Right hindlimb (tissue), 1 donor: ENCODE measurements at regions not wholly inside any gene's neighbourhood (a gene's known extent, or its start where the extent isn't known, plus 50 kb on each side); places are given as distances from the start of the nearest gene placed in this dataset.
"Not testable (repeated sequence)": the region's sequence is repeated elsewhere in the genome, so short reads cannot be mapped to it uniquely, and the experiment has no call there.

Source experiments
- DNase-seq: peaks from one replicate; pipeline ENCODE4 v3.0.0-alpha.2; 2018

DNA sequence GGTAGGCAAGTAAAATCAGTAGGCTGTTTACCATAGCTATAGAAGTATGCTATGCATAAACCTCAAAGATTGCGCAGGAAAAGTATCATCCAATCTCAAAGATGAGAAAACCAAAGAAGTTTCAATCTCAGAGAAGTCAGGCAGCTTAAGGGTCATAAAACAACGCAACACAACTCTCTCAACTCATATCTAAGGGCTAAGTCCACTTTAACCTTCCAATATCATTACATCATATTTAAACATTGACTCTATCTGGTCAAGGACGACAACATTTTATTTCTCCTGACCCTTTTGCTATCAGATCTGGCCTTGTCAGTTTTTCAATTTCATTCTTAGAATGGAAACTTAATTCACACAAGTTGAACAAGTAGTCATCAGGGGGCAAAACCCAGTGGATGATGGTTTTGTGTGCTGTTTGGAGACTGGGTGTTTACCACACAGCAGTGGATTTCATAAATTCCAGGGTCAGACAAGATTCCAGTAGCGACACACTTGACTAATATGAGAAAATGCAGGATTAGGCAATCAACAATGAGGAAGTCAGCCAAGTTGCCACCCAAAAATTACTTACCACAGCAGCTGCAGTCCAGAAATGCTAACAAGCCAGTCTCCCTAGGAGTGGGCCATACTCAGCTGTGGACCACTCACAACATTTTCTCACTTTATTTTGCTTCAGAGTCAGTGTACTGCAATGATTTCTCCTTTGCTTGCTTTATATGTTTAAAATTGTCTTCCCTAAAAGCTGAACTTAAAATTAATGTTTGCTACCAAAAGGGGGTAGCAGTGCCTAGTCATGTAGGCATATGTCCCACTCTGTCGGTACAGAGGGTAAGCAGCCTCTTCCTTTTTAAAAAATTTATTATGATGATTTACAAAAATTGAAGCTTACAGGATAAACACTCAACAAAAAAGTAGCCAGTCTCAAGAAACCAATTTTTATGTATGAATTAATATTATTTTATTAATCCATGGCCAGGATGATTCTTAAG is 131.9 kb upstream of the NBPF9 start:
- not testable (repeated sequence) for DNase-seq

DNA sequence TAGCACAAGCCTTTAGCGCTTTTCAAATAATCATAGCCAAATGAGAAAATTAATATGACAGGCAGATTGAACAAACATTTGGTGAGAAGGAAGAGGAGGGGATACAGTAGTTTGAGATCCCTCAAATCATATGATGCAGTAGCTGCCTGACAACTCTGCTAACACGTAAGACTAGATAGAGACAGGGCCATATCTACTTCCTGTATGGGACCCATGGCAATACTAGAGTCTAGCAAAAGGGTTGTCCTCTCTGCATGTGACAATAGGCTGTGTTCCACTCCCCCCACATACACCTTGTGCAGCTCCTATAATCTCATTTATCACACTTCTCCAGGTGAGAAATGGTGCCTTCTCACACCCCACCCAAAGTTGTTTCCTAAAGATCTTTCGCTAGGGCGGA is 134.2 kb upstream of the NBPF9 start:
- not testable (repeated sequence) for DNase-seq

DNA sequence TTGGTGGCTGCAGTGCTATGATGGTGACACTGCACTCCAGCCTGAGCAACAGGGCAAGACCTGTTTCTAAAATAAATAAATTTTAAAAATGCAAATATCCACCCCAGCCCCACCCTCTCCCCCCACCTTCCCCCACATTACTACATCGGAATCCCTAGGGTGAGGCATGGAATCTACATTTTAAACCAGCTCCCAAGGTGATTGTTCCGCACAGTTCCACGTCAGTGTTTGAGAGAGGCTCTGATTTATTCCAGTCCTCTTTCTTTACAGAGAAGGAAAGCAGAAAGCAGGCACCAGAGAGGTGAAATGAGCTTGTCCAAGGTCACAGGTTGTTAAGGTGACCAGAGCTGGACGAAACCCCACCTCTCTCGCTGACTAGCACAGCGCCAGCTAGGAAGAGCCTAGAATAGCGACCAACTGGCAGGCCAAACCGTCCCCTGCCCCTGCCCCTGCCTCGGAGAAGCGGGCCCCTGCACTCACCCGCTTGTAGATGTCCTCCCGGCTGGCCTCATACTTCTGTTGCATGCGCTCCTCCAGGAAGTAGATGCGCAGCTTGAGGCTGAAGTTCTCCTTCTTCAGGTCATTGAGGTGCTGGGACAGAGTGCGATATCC is 136.7 kb upstream of the NBPF9 start:
- not testable (repeated sequence) for DNase-seq

DNA sequence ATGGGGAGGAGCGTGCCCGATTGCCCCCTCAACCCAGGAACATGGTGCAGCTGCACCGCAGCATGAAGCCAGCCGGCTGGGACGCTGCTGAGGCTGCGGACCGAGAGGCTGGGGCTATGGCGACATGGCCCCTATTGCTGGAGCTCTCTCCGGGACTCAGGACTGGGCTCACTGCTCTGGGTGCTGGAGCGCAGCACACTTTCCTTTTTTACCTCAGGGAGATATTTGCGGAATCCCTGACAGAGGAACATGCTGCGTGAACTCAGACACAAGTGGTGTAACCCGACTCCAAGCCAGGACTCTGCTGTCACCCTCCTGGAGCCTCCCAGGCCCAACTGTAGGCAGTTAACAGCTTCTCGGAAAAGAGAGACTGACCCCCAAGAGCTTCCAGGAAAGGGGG is 137.2 kb upstream of the NBPF9 start:
- DNase-seq: not testable (repeated sequence)

DNA sequence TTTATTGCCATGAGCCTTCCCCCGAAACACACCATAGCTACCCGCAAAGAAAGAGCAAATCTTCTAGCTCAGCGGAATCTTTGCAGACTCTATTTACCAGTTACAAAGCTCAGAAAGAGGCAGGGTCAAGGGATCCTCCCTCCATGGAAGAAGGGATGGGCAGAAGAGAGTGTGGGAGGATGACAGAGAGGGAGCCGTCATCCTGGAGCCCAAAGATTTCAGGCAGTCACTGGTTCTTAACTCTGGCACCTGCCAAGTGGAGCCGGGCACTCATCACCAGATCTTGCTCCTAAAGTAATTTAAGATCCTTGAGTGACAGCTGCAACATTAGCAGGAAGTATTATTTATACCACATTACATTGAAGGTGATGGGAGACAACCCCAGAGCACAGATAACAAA is 137.9 kb upstream of the NBPF9 start:
- DNase-seq: not testable (repeated sequence)

DNA sequence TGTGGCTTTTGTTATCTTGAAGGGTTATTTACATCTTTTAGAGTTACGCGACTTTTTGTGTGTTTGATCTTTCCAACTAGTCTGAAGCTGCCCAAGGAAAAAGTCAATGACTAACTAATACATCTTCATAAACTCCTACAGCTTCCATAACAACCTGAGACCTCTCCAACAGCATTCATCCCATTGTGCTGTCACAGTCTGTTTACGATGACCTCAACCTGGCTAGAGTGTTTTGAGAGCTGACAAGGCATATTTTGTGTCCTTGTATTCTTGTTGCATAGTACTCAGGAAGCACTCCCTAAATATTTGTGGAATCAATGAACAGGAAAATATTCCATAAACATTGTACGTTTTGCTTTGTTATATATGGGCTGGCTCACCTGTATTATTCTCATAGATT is 140.2 kb upstream of the NBPF9 start:
- not testable (repeated sequence) for DNase-seq

DNA sequence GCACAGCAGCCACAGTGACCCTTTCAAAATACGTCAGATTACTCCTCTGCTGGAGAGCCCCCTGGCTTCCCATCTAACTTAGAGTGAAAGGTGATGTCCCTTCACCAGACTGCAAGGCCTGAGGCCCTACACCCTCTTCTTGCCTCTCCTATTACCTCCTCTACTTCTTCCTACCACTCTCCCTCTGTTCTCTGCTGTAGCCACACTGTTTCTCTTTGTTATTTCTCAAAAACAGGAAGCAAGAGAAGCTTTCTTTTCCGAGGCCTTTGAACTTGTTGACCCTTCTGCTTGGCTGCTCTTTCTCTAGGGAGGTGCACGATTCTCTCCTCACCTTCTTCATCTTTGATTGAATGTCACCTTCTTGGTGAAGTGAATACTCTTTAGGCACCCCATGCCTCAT is 141.3 kb upstream of the NBPF9 start:
- DNase-seq: not testable (repeated sequence)

DNA sequence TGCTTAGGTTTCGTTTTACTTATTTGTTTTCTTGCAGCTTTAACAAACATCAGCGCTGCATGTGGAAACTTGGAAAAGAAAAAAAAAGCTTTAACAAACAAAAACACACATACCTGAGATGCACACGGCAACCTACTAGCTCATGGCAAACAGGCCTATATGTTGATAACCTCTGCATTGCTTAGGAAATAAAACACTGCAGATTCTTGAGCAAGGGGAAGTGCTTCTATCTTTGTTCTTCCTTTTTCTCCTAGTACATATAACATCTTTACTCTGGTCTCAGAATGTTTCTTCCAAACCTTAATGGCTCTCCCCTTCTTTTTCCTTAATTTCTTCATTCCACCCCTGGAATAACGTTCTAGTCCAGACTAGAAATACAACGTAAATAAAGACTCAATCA is 142.9 kb upstream of the NBPF9 start:
- DNase-seq: not testable (repeated sequence)

DNA sequence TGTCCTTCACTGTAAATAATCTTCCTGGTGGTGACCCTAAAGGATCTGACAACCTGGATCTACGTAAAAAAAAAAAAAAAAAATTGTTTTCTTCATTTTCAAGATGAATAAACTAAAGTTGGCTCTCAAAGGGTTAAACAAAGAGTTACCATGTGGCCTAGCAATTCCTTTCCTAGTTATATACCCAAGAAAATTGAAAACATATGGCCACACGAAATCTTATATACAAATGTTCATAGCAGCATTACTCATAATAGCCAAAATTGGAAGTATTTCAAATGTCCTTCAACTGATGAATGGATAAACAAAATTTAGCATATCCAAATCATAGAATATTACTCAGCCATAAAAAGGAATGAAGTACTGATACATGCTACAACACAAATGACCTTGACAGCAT is 145.3 kb upstream of the NBPF9 start:
- not testable (repeated sequence) for DNase-seq

DNA sequence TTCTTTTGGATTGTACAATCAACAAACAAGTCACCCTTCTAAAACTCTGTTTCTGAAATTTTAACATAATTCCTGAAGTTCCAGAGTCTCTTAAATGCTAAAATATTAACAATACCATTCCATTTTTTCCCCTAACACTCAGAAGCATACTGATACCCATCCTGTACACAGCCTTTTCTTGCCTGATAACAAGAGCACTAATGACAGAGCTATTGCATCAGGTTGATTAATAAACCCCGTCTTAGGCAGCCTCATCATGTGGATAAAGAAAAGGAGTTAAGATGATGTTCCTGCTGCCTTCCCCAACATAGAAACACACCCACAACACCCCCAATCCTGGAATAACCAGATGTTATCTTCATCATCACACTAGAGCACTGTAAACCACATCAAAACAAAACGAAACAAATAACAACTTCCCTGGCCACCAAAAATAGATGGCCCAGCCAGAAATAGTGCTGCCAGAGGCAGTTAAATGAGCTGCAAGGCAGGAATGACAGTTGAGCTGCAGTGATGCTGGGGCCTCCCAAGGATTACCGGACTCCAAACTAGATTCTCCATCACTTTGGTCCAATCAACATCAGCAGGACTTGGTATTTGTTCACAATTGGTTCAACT is 146.6 kb upstream of the NBPF9 start:
- DNase-seq: not testable (repeated sequence)

DNA sequence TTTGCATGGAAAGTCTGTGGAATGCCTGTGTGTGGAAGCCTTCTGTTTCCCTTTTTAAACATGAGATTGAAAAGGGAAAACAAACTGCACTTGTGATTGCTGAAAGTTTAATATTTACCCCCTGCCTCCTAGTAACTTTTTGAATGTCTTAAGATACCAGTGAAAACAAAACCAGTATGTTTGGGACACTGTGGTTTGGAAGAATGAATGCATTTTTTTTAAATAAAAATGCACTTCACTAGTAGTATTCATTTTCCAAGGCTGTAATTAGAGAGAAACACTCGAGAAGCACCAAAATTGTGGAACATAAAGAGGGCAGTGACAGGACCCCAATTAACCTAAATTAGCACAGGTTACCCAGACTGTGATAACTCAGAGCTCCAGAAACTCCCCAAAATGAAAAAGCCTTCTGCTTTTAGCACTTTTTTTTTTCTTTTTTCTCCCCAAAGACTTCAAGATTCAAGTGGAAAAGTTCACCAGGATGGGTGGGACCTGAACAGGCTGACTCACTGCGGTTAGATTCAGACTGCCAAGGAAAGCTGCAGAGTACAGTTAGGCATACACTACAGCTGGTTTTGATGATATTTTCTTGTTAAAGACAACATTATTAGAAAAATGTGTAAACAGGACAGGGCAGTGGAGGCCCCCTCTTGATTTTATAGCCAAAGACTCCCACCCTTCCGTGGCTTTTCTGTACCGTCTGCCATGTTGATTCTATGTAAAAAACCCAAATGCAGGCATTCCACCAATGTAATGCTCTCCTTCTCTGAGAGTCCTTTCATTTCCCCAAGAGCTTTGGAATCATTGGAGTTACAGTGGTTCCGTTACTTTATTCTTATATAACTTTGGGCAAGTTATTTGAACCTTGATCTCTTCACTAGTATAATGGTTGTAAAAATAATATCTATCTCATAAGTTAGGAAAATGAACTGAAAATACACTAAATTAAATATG is 151.8 kb upstream of the NBPF9 start:
- DNase-seq: not testable (repeated sequence)

DNA sequence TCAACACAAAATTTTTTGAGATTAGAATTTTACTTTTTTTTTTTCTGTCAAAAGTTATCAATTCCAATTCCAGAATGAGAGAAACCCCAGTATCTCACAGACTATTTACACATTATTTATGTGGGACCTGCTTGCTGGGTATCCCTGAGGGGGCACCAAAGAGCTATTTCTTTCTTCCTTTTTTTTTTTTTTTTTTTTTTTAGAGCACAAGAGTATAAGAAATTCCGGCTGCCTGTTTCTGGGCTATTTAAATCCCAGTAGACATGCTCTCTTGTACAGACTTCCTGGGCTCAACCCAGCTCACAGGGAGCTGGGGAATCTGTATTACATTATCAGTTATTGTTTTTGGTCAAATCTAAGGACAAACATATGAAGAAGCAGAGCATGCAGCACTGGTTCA is 156.9 kb upstream of the NBPF9 start:
- DNase-seq: not testable (repeated sequence)

DNA sequence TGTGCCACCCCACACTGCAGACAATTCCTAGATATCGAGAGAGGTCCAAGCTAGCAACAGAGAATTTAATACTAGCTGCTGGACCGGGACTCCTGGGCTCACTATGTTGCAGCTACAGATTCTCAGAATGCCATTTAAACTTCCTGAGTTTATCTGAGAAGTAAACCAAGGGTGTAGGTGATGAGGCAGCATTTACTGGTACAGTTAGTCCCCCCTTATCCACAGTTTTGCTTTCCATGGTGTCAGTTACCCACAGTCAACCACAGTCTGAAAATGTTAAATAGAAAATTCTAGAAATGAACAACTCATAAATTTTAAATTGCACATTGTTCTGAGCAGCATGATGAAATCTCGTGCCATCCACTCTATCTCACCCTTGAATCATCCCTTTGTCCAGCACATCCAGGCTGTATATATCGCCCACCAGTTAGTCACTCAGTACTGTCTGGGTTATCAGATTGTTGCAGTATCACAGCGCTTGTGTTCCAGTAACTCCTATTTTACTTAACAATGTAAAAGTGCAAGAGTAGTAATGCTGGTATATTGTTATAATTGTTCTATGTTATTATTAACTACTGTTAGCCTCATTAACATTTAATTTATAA is 157.5 kb upstream of the NBPF9 start:
- DNase-seq: not testable (repeated sequence)

DNA sequence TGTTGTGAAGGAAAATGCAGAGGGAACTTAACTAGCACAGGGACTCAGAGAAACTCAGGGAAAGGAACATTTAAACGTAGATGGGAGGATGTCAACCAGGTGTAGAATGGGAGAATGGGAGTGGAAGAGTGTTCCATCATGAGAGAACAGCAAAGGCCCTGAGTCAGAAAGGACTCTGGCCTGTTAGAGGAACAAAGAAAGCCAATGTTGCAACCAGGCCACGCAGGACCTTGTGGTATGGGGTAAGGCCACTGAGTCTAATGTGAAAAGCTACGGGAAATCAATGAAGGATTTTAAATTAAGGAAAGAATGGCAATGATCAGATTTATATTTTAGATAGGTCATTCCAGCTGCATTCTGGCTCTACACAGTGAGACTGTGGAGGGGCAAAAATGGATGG is 163.9 kb upstream of the NBPF9 start:
- not testable (repeated sequence) for DNase-seq

DNA sequence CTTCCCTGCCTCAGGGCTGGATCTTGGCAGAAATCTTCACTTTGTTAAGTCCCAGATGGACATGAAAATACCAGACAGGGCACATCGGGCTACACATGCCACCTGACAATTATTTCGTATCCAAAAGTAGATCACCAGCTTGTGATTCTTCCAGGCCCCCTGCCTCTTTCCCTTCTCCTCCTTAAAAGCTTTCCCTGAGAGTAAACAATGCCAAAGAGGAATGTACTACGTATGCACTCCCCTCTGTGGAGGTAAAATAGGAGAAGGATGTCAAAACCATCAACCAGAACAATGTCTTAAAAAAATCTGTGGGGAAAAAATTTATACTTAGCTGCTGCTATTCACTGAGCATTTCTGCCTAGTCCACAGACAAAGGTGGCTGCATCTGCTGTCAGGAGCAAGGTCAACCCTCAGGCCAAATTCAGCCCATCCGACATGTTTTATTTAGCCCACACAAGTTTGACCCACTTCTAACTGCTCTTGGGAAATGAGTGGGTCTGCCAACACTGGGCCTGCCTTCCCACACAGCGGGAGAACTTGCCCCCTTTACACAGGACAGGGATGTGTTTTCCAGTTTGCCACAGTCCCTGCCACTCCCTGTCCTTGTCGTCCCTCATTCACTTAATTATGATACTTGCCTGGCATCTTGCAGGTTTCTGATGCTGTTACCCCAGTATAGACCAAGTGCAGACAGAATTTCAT is 165.8 kb upstream of the NBPF9 start:
- not testable (repeated sequence) for DNase-seq

DNA sequence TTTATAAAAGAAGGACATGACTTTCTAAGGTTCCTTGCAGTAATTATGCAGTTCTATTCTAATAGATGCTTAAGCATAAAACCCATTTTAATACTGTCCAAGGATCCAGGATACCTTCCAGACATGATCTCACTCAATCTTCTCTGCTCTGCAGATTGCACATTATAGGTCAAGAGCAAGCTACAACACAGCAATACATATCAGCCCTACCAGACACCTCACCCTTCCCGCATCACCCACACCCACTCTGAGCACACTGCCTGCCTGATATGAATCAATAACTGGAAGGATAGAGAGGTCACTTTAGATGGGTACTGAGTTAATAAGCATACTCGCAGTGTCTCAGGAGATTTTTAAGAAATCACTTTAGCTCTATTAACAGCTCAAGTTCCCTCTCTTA is 166.5 kb upstream of the NBPF9 start:
- not testable (repeated sequence) for DNase-seq

DNA sequence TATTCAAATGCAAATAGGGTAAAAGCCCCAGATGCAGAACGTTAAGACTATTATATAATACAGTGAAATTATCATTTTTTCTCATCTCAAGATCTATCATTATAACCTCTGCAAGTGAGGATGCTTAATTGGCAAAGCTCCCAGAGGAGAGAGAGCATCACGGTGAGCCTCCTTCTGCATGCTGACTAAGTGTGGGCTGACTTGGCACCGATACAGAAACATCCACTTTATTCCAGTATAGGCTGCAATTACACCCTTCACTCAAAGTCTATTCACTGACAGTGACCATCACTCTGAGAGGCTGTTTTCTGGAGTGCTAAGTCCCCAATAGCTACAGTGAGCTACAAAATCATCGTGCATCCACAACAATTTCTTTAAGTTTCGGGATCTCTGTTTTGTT is 171.1 kb upstream of the NBPF9 start:
- DNase-seq: not testable (repeated sequence)

DNA sequence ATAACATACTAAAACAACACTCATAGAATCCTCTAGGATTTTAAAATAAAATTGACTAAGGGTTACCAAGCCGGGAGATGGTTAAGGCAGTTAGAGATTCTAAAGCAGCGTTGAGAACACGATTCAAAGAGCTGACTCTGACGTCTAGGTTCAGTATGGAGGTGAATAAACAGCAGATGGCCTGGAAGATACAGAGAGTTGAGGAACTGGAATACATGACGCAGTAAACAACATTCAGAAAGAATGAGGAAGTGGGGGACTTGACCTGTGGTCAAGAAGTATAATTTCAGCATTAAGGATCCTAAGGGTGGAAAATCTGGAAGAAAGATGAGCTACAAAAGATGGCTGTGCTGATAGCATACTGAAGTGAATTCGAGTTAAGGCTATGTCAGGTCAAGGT is 172.5 kb upstream of the NBPF9 start:
- not testable (repeated sequence) for DNase-seq

DNA sequence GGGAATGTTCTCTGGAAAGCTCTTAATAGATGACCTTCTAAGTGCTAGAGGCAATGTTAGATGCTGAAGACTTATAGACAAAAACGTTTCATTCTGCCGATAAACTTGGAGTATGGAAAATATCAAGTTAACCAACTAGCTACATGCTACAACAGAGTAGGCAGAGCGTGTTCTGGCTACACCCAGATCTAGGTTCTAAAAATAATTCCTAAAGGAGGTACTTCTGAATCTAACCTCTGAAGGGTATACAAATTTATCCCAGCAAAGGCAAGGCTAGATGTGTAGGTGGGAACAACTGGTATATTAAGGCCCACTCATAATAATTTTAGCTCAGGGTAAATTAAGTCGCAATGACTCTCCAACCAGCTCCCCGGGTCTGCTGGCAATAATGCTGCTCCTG is 173.1 kb upstream of the NBPF9 start:
- not testable (repeated sequence) for DNase-seq

DNA sequence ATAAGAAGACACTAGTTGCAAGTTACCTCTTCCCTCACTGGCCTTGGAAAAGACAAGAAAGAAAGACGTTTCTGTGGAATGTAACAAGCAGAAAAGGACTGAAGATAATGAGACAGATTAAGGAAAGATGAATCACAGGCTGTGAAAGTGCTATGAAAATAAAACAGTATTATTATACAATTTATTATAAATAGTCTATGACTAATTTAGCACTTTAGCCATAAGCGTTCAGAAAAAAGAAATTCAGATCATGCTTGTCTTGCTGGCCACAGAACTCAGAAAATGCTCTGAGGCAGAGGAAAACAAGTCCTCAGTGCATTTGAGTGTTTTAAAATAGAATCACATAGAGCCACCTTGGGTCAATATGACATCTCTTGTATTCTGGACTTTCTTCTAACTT is 174.8 kb upstream of the NBPF9 start:
- not testable (repeated sequence) for DNase-seq

DNA sequence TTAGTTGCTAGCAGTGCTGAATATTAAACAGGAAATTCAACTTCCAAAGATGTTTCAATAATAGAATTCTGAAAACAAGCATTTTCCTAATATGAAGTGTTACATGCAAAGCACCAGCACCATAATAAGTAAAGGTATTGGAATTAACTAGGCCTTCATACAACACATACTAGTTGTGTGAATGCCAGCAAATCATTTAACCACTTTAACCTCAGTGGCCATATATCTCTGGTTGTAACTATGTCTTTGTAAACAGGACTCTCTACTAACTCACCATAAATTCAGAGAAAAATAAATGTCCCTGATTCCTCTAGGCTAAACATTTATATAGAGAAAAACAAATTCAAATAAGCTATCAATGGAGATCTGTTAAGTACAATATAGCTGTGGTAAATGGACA is 175.7 kb upstream of the NBPF9 start:
- DNase-seq: not testable (repeated sequence)
